ENCODE measurements at regions not wholly inside any gene's neighbourhood (a gene's known extent, or its start where the extent isn't known, plus 50 kb on each side); places are given as distances from the start of the nearest gene placed in this dataset.

DNA sequence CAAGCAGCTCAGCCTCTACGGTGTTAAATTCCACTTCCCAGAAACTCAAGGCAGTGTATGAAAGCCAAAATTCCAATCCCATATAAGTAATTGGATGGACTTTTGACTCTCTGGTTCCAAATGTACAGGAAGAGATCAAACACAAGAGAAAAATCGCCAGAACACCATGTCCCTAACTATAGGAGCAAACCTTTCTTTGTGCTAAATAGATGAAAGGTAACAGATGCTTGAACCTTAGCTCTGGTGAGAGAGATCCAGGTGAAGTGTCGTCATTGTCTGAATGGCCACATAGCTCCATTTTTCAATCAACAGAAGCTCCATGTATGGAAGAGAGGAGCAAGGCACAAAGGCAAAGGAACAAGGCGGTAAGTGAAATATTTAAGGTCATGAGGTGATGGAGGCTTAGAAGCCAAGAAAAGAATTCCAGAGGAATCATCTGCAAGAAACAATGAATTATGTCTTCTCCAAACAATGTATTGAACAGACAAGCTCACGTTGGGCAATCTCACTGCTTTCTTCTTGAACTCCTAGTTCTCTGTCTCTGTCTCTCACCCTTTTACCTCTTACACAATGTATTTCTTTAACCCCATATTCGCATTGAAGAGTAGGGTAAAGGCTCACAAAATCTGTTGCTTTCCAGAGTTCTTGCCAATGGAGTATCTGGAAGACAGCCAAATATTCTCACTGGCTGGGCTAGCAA, 585.1 kb downstream of the GATA3 start:
- TF ChIP-seq, protein P1, sequence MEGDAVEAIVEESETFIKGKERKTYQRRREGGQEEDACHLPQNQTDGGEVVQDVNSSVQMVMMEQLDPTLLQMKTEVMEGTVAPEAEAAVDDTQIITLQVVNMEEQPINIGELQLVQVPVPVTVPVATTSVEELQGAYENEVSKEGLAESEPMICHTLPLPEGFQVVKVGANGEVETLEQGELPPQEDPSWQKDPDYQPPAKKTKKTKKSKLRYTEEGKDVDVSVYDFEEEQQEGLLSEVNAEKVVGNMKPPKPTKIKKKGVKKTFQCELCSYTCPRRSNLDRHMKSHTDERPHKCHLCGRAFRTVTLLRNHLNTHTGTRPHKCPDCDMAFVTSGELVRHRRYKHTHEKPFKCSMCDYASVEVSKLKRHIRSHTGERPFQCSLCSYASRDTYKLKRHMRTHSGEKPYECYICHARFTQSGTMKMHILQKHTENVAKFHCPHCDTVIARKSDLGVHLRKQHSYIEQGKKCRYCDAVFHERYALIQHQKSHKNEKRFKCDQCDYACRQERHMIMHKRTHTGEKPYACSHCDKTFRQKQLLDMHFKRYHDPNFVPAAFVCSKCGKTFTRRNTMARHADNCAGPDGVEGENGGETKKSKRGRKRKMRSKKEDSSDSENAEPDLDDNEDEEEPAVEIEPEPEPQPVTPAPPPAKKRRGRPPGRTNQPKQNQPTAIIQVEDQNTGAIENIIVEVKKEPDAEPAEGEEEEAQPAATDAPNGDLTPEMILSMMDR (IDR thresholded peaks at IDR 0.05), result no peak
- no peak for TF ChIP-seq POLR2A (IDR thresholded peaks at IDR 0.05)
- Histone ChIP-seq H3K36me3 (no peaks in the 10 kb centered on the region), H3K9me3 (no peaks in the 10 kb centered on the region), H3K27me3 (no peaks in the 10 kb centered on the region), H3K4me1 (no peaks in the 10 kb centered on the region), H3K27ac (no peak overlapping the region), H3K4me3 (no peak overlapping the region)
- no peak for DNase-seq

DNA sequence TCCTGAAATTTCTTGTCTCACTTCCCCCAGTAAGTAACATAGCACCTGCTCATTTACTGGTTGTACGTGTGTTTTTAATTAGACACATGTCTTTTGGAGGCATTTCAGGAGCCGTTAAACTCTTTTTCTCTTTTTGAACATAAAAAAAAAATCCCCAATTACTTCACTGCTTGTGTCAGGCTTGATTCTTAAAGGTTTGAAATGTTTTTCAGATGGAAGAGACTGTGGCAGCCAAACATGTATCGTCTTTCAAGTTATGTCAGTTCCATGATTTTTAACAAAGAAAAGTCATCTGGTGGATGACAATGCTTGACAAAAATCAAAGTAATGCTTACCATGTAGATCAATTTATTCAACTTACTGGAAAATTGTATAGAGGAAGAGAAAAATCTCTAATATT, 585.8 kb downstream of the GATA3 start:
- no peak for DNase-seq
- no peaks in the 10 kb centered on the region for H3K4me1 ChIP-seq
- no peaks in the 10 kb centered on the region for H3K36me3 ChIP-seq
- H3K4me3 ChIP-seq, result no peak overlapping the region
- TF ChIP-seq, protein P1 (IDR thresholded peaks at IDR 0.05), result no peak
- no peak for TF ChIP-seq POLR2A (IDR thresholded peaks at IDR 0.05)
- H3K9me3 ChIP-seq, result no peaks in the 10 kb centered on the region
- no peak overlapping the region for H3K27ac ChIP-seq
- no peaks in the 10 kb centered on the region for H3K27me3 ChIP-seq

DNA sequence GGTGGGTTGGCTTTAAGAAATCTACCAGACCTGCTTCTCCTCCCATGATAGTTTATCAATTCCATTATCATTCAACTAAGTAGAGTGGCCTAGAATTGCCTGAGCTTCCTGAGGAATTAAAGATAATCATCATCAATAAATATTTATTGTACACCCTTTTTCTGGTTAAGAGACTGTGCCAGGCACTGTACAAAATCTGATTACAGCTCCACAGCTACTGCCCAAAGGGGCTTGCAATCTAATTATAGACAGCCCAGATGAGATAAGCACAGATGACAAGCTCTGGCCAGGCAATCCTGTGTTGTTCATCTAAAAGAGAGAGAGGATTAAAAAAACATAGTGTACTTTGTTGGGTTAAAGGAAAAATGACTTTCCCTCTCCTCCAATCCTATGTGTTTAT, 586.4 kb downstream of the GATA3 start:
- Histone ChIP-seq H3K27me3 (no peaks in the 10 kb centered on the region), H3K9me3 (no peaks in the 10 kb centered on the region), H3K27ac (no peak overlapping the region), H3K36me3 (no peaks in the 10 kb centered on the region), H3K4me3 (no peak overlapping the region), H3K4me1 (no peaks in the 10 kb centered on the region)
- no peak for DNase-seq
- no peak for TF ChIP-seq POLR2A (IDR thresholded peaks at IDR 0.05)
- TF ChIP-seq, protein P1 (IDR thresholded peaks at IDR 0.05), result no peak

DNA sequence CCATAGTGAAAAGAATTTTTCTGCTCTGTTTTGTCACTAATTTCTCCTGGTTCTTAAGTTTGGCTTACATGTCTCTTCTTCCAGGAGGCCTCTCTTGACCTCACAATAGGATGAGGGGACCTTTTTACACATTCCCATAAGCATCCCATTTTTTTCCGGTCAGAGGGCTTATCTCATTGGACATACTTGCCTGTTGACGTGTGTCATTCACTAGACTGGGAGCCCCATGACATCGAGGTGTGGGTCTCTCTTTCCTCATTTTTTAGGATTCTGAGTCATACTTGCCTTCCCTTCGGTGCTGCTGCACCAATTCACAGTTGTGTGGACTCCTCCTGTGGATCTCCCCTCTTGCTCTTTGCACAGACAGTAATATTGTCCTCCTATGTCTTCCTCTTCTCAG, 601.8 kb downstream of the GATA3 start:
- Histone ChIP-seq H3K27me3 (no peaks in the 10 kb centered on the region), H3K36me3 (no peaks in the 10 kb centered on the region), H3K27ac (no peak overlapping the region), H3K4me1 (no peaks in the 10 kb centered on the region), H3K9me3 (no peaks in the 10 kb centered on the region), H3K4me3 (no peak overlapping the region)
- no peak for DNase-seq
- TF ChIP-seq, protein P1 (IDR thresholded peaks at IDR 0.05), result no peak
- TF ChIP-seq POLR2A (IDR thresholded peaks at IDR 0.05), result no peak

DNA sequence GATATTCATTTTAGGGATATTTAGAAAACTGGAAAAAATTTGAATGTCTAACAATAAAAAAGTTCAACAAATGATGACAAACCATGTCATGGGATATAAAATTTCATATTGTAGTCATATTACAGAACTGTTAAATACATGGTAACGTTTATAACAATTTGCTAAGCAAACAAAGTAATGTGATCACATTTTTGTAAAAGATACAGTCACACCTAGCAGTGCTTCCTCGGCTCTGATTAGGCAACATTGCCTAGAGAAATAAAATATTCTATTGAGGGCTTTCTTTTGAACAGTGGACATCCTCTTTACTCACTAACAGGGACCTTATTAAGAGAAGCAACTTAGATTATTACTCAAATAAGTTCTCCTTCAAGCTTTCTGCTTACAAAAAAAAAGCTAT, 605.5 kb downstream of the GATA3 start:
- H3K4me1 ChIP-seq, result no peaks in the 10 kb centered on the region
- no peaks in the 10 kb centered on the region for H3K27me3 ChIP-seq
- DNase-seq, result no peak
- no peaks in the 10 kb centered on the region for H3K9me3 ChIP-seq
- no peak for TF ChIP-seq POLR2A (IDR thresholded peaks at IDR 0.05)
- TF ChIP-seq, protein P1 (IDR thresholded peaks at IDR 0.05), result no peak
- no peak overlapping the region for H3K4me3 ChIP-seq
- H3K27ac ChIP-seq, result no peak overlapping the region
- no peaks in the 10 kb centered on the region for H3K36me3 ChIP-seq

DNA sequence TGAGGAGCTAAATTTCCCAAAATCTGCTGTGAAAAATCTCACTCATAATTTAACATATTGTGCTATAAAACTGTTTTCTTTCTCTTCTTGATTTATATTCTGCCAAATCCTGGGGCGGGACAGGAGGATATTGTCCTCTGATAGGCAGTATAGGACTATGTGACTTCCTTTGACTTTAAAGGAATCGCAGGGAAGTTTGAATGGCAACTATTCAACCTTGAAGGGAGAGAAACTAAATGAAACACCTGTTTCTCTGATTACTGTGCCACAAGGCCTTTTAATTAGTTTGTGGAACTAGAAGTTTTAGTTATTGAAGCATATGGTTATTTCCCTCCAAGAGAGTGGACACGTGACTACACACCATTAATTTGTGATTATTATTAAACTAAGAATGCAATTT, 607.4 kb downstream of the GATA3 start:
- Histone ChIP-seq H3K36me3 (no peaks in the 10 kb centered on the region), H3K9me3 (no peaks in the 10 kb centered on the region), H3K27ac (no peak overlapping the region), H3K4me1 (no peaks in the 10 kb centered on the region), H3K27me3 (no peaks in the 10 kb centered on the region), H3K4me3 (no peak overlapping the region)
- no peak for TF ChIP-seq POLR2A (IDR thresholded peaks at IDR 0.05)
- TF ChIP-seq, protein P1 (IDR thresholded peaks at IDR 0.05), result no peak
- no peak for DNase-seq
